ENCODE measurements at regions not wholly inside any gene's neighbourhood (a gene's known extent, or its start where the extent isn't known, plus 50 kb on each side); places are given as distances from the start of the nearest gene placed in this dataset.

DNA sequence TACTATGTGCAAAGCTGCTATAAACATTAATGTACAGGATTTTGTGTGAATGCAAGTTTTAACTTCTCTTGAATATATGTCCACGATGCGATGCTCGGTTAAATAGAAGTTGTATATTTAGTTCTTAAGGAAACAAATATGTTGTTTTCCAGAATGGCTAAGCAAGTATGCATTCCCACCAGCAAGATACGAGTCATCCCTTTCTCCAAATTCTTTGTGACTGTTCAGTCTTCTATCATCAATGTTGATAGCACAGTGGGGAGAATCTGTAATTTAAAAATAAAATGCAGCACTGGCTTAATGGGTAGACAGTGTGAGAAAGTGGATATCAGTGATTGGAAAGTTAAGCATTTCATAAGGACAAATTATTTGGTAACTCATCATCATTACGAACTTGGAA is 1340.8 kb downstream of the PCDH9 start:
- DNase-seq (ENCODE audit: low spot score) = no peak

- no peak for DNase-seq (ENCODE audit: low spot score)
Measured at GRCh38 chr13:65882810-65883209, 1347.3 kb downstream of the PCDH9 start.

DNA sequence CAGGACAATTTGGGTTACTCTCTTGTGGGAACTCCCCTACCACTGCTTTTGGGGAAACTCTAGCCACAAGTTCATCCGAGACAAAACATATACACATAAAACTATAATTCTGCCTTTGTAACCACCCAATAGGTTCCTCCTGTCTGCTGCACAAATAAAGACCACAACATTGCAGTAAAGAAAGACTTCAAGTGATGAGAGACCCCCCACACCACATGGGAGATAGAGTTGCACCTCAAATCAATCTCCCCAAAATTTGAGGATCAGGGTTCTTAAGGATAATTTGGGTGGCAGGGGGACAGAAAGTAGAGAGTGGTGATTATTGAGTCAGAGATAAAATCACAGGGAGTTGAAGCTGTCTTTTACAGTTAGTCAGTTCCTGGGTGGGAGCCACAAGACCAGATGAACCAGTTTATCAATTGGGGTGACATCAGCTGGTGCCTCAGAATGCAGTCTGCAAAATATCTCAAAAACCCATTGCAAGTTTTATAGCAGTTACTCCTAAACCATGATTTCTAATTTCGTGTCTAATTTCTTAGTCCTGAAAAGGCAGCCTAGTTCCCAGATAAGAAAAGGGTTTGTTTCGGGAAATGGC is 1348.5 kb downstream of the PCDH9 start:
- DNase-seq (ENCODE audit: low spot score) = no peak

- no peak for DNase-seq (ENCODE audit: low spot score)
Measured at GRCh38 chr13:65875031-65875430, 1355.1 kb downstream of the PCDH9 start.

DNA sequence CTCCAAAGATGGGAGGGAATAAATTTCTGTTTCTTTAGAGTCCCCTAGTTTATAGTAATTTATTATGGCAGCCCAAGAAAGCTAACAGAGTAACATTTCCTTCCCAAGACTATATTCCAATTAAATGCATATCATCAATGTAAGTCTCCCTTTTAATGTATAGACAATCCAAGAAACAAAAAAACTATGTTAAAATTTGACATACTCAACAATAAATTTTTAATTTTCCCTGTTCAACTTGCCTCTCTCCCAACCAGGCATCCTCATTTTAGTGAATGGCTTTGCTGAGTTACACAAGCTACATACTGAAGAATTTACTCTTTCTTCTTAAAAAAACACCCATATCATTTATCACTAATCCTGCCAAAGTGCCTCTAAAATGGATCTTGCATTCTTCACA is 1357.7 kb downstream of the PCDH9 start:
- DNase-seq (ENCODE audit: low spot score) = no peak

DNA sequence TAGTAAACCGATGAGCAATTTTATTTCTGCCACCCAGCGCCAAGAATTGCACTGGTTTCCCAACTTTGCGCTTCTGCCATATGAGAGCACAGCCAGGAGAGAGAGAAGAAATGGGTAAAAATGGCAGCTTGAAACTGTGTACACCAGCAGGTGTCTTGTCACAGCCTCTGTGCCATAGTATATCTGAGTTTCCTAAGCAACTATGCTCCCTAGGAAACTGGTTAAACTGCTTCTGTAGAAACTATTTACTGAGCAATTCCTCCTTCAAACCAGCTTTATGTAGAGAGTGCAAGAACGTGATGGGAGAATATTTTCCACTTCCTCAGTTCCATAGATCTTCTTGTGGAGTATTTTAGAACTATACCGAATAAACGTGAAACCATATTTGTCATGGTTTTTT is 1361.3 kb downstream of the PCDH9 start:
- DNase-seq (ENCODE audit: low spot score) = peak; percentile 4

GRCh38 chr13:65868099-65868498 is 1362.0 kb downstream of the PCDH9 start:
- no peak for DNase-seq (ENCODE audit: low spot score)

GRCh38 chr13:65866138-65866537 is 1364.0 kb downstream of the PCDH9 start:
- no peak for DNase-seq (ENCODE audit: low spot score)

GRCh38 chr13:65865206-65865605 is 1364.9 kb downstream of the PCDH9 start:
- no peak for DNase-seq (ENCODE audit: low spot score)

GRCh38 chr13:65864039-65864438 is 1366.1 kb downstream of the PCDH9 start:
- DNase-seq (ENCODE audit: low spot score) = no peak

DNA sequence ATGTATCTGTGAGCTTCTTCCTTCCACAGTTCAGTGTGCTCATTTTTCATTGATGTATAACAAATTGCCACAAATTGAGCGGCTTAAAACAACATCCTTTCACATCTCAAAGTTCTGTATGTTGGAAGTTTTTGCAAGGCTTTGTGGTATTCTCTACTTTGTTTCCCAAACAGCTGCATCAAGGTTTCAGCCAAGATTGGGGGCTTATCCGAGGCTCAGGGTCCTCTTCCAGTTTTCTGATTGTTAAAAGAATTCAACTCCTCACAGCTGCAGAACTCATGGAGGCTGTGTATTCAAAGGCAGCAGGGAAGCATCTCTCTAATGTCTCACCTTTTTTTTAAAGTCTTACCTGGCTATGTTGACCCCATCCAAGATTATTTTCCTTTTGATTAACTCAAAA is 1369.8 kb downstream of the PCDH9 start:
- no peak for DNase-seq (ENCODE audit: low spot score)

DNA sequence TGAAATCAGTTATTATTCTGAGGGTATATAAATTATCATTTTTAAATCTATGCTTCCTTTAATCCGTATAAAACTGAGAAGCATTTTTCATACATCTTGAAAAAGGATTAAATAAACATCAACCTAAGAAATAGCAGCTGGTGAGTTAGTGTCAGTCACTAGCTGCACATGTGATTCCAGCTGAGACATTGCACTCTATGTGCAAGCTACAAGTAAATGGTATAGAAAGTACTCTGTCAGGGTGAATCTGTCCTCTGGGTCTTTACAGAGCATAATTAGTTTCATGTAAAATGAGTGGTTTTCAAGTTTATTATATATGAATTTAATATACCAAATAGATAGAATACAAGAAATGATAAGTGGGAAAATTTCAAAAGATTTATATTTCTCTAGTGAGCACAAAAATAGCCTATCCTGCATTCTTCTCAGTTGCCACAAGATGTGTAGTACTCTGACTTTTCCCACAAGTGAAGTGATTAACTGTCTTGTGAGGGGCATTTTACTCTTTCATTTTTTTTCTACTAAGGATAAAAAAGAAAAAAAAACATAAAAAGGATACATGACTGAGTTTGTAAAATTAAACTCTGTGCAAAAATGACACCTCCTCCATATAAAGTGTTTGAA is 1372.1 kb downstream of the PCDH9 start:
- no peak for DNase-seq (ENCODE audit: low spot score)

GRCh38 chr13:65856431-65856830 is 1373.7 kb downstream of the PCDH9 start:
- DNase-seq (ENCODE audit: low spot score) = no peak

- no peak for DNase-seq (ENCODE audit: low spot score)
Measured at GRCh38 chr13:65855242-65855805, 1374.8 kb downstream of the PCDH9 start.

DNA sequence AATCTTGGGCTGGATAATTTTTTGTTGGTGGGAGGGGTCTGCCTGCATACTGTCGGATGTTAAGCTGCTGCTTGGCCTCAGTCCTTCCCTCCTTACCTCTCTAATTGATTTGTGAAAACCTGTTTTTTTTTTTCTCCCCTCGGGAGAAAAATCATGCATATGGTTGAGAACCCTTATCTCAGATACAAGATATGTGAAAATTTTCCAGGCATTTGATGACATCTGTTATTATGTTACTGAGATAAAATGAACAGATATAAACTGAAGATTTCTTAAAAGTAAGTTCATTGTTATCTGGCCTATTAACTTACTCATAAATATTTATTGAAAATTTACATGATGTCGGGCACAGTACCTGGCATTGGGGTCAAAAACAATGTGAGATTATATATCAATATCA is 1375.7 kb downstream of the PCDH9 start:
- peak; percentile 16 for DNase-seq (ENCODE audit: low spot score)

DNA sequence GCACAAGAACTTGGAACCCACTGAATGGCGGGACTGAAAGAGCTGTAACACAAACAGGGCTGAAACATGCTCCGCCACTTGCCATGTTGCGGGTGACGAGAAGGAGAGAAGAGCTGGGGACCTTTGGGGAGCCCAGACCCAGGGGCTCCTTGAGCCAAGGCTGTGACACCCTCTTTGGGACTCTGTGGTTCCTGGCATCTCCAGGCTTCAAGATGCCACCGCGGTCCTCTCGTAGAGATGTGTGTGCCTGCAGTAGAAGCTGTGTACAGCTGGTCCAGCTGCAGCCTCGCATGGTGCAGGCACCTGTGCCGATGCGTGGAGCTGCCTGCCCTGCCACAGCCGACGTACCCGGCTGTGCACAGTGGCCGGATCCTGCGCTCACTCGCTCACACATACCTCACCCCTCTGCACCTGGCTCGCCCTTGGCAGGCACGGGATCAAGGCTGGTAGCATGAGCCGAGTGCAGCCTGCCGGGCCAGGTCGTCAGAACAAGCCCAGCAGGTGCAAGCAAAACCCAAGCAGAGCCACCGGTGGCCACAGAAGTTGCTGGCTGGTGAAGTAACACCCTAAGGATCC is 1385.8 kb downstream of the PCDH9 start:
- DNase-seq (ENCODE audit: low spot score) = no peak

DNA sequence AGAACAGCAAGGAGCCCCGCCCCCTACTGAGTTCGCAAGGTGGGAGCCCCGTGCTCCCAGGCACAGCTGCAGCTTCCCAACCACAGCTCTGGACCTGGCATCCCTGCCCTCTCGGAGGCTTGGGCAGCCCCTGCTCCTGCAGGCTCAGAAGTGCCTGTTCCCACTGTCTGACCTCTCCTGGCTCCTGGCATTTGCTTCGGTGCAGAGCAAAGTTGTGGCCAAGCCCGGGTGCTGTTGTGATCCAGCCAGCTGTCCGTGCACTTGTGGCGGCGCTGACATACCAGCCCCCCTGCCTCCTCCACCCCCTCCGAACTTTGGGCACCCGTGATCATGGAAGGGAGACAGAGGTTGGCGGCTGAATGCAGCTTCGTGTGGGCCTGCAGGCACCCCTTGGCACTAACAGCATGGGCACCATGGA is 1386.8 kb downstream of the PCDH9 start:
- DNase-seq (ENCODE audit: low spot score) = no peak

DNA sequence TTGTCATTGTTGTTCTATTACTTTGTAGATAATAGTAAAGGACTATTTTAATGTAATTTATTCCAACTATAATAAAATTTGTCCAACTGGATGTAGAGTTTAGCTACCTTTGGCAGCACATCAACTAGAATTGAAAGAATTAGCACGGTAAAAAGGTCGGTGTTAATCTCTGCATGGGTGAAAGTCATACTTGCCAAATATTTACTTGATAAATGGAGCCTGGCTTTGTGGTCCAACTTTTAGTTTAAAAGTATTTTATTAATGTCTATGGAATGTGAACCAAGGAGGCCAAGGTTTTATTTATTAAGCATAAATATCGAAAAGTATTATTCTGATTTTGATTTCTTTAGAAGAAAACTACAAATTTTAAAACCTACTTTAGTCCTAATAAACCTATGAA is 1389.0 kb downstream of the PCDH9 start:
- no peak for DNase-seq (ENCODE audit: low spot score)

DNA sequence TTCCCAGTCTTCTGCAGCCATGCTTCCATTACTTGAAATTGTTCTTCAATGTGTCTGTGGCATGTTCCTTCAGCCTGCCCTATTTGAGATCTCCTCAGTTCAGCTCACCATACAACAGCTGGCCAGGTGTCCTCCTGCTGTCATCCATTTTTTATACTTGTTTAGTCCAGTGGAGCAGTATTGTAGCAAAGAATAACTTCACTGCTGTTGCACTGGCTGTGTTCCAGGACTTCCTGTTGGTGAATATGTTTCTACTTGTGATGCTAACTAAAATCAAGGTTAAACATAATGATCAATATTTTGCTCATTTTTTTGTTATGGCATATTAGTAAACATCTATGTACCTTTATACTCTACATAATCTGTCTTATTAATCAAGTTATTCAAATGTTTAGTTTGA is 1394.1 kb downstream of the PCDH9 start:
- no peak for DNase-seq (ENCODE audit: low spot score)

DNA sequence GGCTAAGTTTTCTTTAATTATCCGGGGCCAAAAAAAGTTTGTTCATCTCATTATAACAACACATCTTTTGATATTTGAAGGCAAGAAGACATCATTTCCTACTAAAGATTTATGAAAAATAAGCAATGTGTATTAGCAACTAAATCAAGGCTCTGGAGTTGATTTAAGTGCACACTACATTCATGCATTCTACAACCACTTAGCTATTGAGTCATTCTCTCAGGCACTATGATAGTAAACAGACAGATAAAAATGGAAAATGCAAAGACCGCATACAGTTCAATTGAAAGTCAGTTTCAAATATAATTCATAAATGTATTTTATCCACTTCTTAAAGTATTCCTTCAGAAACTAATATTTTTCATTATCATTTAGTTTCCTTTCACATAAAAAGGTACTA is 1395.2 kb downstream of the PCDH9 start:
- DNase-seq (ENCODE audit: low spot score) = no peak

GRCh38 chr13:65830411-65831205 is 1399.5 kb downstream of the PCDH9 start:
- no peak for DNase-seq (ENCODE audit: low spot score)

Data from SK-N-DZ (cell line).